ENCODE measurements at regions not wholly inside any gene's neighbourhood (a gene's known extent, or its start where the extent isn't known, plus 50 kb on each side); places are given as distances from the start of the nearest gene placed in this dataset.

DNA sequence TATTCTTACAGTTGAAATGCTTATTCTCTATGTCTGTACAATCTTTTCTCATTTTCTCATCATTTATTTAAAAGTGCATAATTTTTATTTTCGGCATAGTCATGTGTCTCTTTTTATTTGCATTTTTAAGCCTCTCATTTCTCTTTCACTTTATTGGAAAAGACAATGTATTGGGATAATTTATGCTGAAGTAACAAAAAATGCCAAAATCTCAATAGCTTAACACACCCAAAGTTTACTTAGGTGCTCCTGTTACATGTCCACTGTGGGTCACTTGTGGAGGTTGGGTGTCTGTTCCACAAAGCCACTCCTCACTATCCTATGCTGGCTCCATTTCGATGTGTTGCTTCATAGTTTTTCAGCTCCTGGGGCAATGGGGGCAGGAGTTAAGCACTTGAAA lies 638.7 kb downstream of the CD109 start:
- Mint-ChIP-seq H3K9me3 (peaks cover 3 to 12% of the 10 kb centered on the region in 2 donors), H3K27me3 (ENCODE audit: low read depth in 2 of 2) (no peaks in the 10 kb centered on the region), H3K4me1 (no peaks in the 10 kb centered on the region), H3K27ac (no peak overlapping the region), H3K4me3 (no peak overlapping the region), H3K36me3 (no peaks in the 10 kb centered on the region)
- DNase-seq (no peak), ATAC-seq (no peak)
- Histone ChIP-seq H3K4me1 (ENCODE audit: control insufficient read depth, insufficient read depth, low read length) (no peaks in the 10 kb centered on the region), H3K27me3 (ENCODE audit: control insufficient read depth, insufficient read depth, low read length) (no peaks in the 10 kb centered on the region), H3K9me3 (ENCODE audit: control insufficient read depth, insufficient read depth, low read length) (no peaks in the 10 kb centered on the region), H3K4me3 (ENCODE audit: low read length) (no peak overlapping the region), H3K36me3 (ENCODE audit: control insufficient read depth, insufficient read depth, low read length) (no peaks in the 10 kb centered on the region), H3K27ac (ENCODE audit: low read length) (no peak overlapping the region)
- TF ChIP-seq, protein P1, sequence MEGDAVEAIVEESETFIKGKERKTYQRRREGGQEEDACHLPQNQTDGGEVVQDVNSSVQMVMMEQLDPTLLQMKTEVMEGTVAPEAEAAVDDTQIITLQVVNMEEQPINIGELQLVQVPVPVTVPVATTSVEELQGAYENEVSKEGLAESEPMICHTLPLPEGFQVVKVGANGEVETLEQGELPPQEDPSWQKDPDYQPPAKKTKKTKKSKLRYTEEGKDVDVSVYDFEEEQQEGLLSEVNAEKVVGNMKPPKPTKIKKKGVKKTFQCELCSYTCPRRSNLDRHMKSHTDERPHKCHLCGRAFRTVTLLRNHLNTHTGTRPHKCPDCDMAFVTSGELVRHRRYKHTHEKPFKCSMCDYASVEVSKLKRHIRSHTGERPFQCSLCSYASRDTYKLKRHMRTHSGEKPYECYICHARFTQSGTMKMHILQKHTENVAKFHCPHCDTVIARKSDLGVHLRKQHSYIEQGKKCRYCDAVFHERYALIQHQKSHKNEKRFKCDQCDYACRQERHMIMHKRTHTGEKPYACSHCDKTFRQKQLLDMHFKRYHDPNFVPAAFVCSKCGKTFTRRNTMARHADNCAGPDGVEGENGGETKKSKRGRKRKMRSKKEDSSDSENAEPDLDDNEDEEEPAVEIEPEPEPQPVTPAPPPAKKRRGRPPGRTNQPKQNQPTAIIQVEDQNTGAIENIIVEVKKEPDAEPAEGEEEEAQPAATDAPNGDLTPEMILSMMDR (IDR thresholded peaks at IDR 0.05), result no peak
- intact Hi-C loops (cut with micrococcal nuclease), result no loop called here
- 60% methylated on average over 1 of the region's 2 CpGs for WGBS (ENCODE audit: insufficient coverage)

DNA sequence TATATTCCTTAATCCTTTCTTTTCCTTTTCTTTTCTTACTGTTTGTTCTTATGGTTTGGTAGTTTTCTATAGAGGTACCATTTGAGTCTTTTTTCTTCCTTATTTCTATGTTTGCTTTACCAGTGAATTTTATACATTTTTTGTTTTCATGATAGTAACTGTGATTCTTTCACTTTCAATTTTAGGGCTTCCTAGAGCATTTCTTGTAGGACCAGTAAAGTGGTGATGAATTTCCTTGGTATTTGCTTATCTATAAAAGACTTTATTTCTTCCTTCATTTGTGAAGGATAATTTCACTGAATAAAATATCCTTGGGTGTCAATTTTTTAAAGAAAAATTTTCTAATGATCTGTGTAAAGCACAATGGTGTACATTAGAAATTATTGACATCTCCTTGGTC lies 637.4 kb downstream of the CD109 start:
- ATAC-seq (no peak), DNase-seq (no peak)
- H3K27ac Mint-ChIP-seq, result no peak overlapping the region
- TF ChIP-seq, protein P1 (IDR thresholded peaks at IDR 0.05), result no peak
- H3K27ac ChIP-seq (ENCODE audit: low read length), result no peak overlapping the region
- intact Hi-C loops (cut with micrococcal nuclease), result no loop called here
- no peaks in the 10 kb centered on the region for H3K27me3 ChIP-seq (ENCODE audit: control insufficient read depth, insufficient read depth, low read length)
- H3K4me1 ChIP-seq (ENCODE audit: control insufficient read depth, insufficient read depth, low read length), result no peaks in the 10 kb centered on the region
- H3K4me3 Mint-ChIP-seq, result no peak overlapping the region
- no peaks in the 10 kb centered on the region for H3K4me1 Mint-ChIP-seq
- peaks cover 8 to 14% of the 10 kb centered on the region in 2 donors for H3K9me3 Mint-ChIP-seq
- H3K36me3 ChIP-seq (ENCODE audit: control insufficient read depth, insufficient read depth, low read length), result no peaks in the 10 kb centered on the region
- no peak overlapping the region for H3K4me3 ChIP-seq (ENCODE audit: low read length)
- no peaks in the 10 kb centered on the region for H3K36me3 Mint-ChIP-seq
- H3K9me3 ChIP-seq (ENCODE audit: control insufficient read depth, insufficient read depth, low read length), result no peaks in the 10 kb centered on the region
- H3K27me3 Mint-ChIP-seq (ENCODE audit: low read depth in 2 of 2), result no peaks in the 10 kb centered on the region

DNA sequence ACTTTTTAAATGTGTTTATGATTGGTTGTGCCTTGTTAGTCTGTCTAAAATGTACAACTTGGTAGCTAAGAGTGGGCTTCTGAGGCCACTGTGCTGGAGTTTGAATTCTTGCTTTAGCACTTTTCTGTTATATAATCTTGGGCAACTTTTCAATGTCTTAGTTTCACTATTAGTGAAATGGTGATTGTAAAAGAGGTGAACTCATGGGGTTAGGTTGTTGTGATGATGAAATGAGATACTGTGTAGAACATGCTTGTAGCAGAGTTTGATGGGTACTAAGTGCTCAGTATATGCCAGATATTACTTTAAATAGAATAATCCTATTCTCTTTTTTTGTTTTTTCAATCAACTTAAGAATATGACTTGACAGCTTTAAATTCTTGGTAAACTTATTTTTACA lies 624.7 kb downstream of the CD109 start:
- Histone ChIP-seq H3K4me1 (ENCODE audit: control insufficient read depth, insufficient read depth, low read length) (no peaks in the 10 kb centered on the region), H3K27me3 (ENCODE audit: control insufficient read depth, insufficient read depth, low read length) (no peaks in the 10 kb centered on the region), H3K4me3 (ENCODE audit: low read length) (no peak overlapping the region), H3K36me3 (ENCODE audit: control insufficient read depth, insufficient read depth, low read length) (no peaks in the 10 kb centered on the region), H3K27ac (ENCODE audit: low read length) (no peak overlapping the region), H3K9me3 (ENCODE audit: control insufficient read depth, insufficient read depth, low read length) (no peaks in the 10 kb centered on the region)
- Mint-ChIP-seq H3K27ac (no peak overlapping the region), H3K9me3 (peaks cover 9 to 11% of the 10 kb centered on the region in 2 donors), H3K4me3 (no peak overlapping the region), H3K4me1 (no peaks in the 10 kb centered on the region), H3K36me3 (no peaks in the 10 kb centered on the region), H3K27me3 (ENCODE audit: low read depth in 2 of 2) (no peaks in the 10 kb centered on the region)
- intact Hi-C loops (cut with micrococcal nuclease), result no loop called here
- DNase-seq (no peak), ATAC-seq (no peak)
- TF ChIP-seq, protein P1 (IDR thresholded peaks at IDR 0.05), result no peak

DNA sequence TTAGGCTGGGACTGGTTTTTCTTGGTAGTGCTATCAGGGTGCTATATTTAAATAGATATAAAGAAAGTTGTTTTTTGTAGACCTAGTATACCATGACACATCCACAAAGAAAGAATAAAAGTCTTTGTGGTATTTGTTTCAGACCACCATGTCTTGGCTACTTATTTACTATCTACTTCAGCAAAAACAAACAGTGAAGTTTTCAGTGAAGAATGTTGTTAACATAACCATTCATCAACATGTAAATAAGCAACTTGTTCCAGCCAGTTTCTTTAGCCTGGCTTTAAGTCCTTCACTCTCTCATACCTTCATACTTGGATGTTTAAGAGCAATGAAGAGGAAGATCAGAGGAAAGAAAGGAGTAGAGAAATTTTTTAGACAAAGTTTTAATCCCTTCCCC lies 624.1 kb downstream of the CD109 start:
- no peak overlapping the region for H3K4me3 ChIP-seq (ENCODE audit: low read length)
- Mint-ChIP-seq H3K27ac (no peak overlapping the region), H3K27me3 (ENCODE audit: low read depth in 2 of 2) (no peaks in the 10 kb centered on the region), H3K4me1 (no peaks in the 10 kb centered on the region), H3K4me3 (no peak overlapping the region), H3K36me3 (no peaks in the 10 kb centered on the region), H3K9me3 (peaks cover 8 to 10% of the 10 kb centered on the region in 2 donors)
- no peaks in the 10 kb centered on the region for H3K4me1 ChIP-seq (ENCODE audit: control insufficient read depth, insufficient read depth, low read length)
- TF ChIP-seq, protein P1 (IDR thresholded peaks at IDR 0.05), result no peak
- no peaks in the 10 kb centered on the region for H3K9me3 ChIP-seq (ENCODE audit: control insufficient read depth, insufficient read depth, low read length)
- no peaks in the 10 kb centered on the region for H3K36me3 ChIP-seq (ENCODE audit: control insufficient read depth, insufficient read depth, low read length)
- intact Hi-C loops (cut with micrococcal nuclease), result no loop called here
- no peaks in the 10 kb centered on the region for H3K27me3 ChIP-seq (ENCODE audit: control insufficient read depth, insufficient read depth, low read length)
- ATAC-seq (no peak), DNase-seq (no peak)
- no peak overlapping the region for H3K27ac ChIP-seq (ENCODE audit: low read length)
